ENCODE measurements at regions not wholly inside any gene's neighbourhood (a gene's known extent, or its start where the extent isn't known, plus 50 kb on each side); places are given as distances from the start of the nearest gene placed in this dataset.

DNA sequence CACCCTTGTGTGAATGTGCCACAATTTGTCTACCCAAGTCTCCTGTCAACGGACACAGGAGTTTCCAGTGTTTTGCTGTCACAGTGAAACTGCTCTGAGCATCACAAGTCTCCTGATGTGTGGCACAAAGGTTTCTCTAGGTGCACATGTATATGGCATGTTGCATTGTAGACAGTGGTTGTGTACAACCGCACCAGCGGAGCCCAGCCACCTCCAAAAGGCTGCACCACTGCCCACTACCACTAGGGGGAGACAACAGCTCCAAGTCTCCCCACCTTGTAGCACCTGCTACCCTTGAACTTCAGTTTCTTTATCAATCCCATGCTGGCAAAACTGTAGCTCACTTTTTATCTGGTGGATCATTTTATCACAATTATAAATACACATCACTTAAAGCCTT lies 95.5 kb upstream of the ZNF469 start:
- H3K27me3 ChIP-seq (replicated peaks in 1 of 4; ENCODE audit: control insufficient read depth in 3 of 4, extremely low read depth in 1 of 4, insufficient read depth in 3 of 4, low read length in 3 of 4): no peaks in the 10 kb centered on the region
- no peaks in the 10 kb centered on the region for H3K79me1 ChIP-seq (ENCODE audit: low read depth, low read length)
- peaks cover 5% of the 10 kb centered on the region; the same call in 1 of the 2 replicates for H3K23me2 ChIP-seq (ENCODE audit: low read depth, low read length)
- POLR2A ChIA-PET (ENCODE audit: partially characterized antibody): no interaction called here
- no peak overlapping the region for H2AFZ ChIP-seq (ENCODE audit: low read length)
- peaks cover 60 to 79% of the 10 kb centered on the region in 2 experiments for H3K9me3 ChIP-seq (ENCODE audit: insufficient read depth in 2 of 2, low read depth in 1 of 2, low read length in 1 of 2)
- no peak overlapping the region for H3K4me3 ChIP-seq (ENCODE audit: extremely low read depth in 1 of 4, insufficient read depth in 2 of 4, low read depth in 3 of 4, low read length in 4 of 4)
- CTCF ChIA-PET (ENCODE audit: partially characterized antibody): interaction anchor here (0.6 to 2.1 kb wide), 16 partner anchors 9 to 1508 kb away, joined by 3 to 9 read pairs (median 4); no protein-coding TSS in a partner anchor
- H4K8ac ChIP-seq (ENCODE audit: extremely low read depth, insufficient read depth, low read length): no peak overlapping the region
- H3K14ac ChIP-seq (ENCODE audit: insufficient read length): no peak overlapping the region
- no peaks in the 10 kb centered on the region for H3K36me3 ChIP-seq (ENCODE audit: control insufficient read depth in 2 of 4, insufficient read depth in 4 of 4, low read length in 3 of 4)
- no peak overlapping the region for H2BK15ac ChIP-seq (ENCODE audit: low read length)
- no peak overlapping the region for H2AK5ac ChIP-seq (ENCODE audit: low read depth, low read length)
- no peak overlapping the region for H3K27ac ChIP-seq (ENCODE audit: low read depth, low read length)
- H2BK120ac ChIP-seq (replicated peaks; ENCODE audit: low read depth, low read length): no peak overlapping the region
- H3K79me2 ChIP-seq (ENCODE audit: control insufficient read depth in 1 of 2, insufficient read depth in 2 of 2, low read length in 2 of 2): no peaks in the 10 kb centered on the region
- H3K56ac ChIP-seq (replicated peaks; ENCODE audit: insufficient read length, low read depth, low read length): no peak overlapping the region
- no peak overlapping the region for H2BK12ac ChIP-seq (ENCODE audit: low read depth, low read length)
- peaks cover 0 to 3% of the 10 kb centered on the region in 2 experiments for H4K20me1 ChIP-seq (replicated peaks in 1 of 2; ENCODE audit: control insufficient read depth in 1 of 2, insufficient read depth in 2 of 2, low read length in 2 of 2)
- DNase-seq (ENCODE audit: low read depth in 1 of 2, low spot score in 2 of 2) (peak in 1 of 2 experiments; percentile 76), FAIRE-seq (no peak)
- H3K23ac ChIP-seq (ENCODE audit: insufficient read length): no peak overlapping the region
- H3K18ac ChIP-seq (ENCODE audit: extremely low read depth, low read length): no peak overlapping the region
- H4K5ac ChIP-seq (ENCODE audit: insufficient read length, low read depth, low read length): no peak overlapping the region
- WGBS, 2 experiments (ENCODE audit: extremely low coverage in 1 of 2, insufficient coverage in 1 of 2, insufficient read length in 1 of 2, insufficient replicate concordance in 2 of 2, low coverage in 1 of 2, low lambda C conversion rate in 2 of 2, missing lambda C conversion rate in 1 of 2): 94% methylated on average over 3 of the region's 3 CpGs; no CpG with 5 or more reads in 1 of the 2 experiments
- no peak overlapping the region for H3K9ac ChIP-seq (replicated peaks in 1 of 4; ENCODE audit: extremely low read depth in 1 of 4, low read depth in 3 of 4, low read length in 3 of 4)
- no peak overlapping the region for H3K4ac ChIP-seq (replicated peaks; ENCODE audit: insufficient read length, low read depth, low read length)
- no peak overlapping the region for H4K91ac ChIP-seq (replicated peaks; ENCODE audit: insufficient read length, low read length)
- TF ChIP-seq RAD21 (IDR thresholded peaks at IDR 0.05 in 1 of 2, conservative IDR thresholded peaks at IDR 0.05 in 1 of 2; ENCODE audit: low read depth in 2 of 2, low read length in 2 of 2) (peak; percentile 57 to 73), TCF12 (IDR thresholded peaks at IDR 0.05; ENCODE audit: low read depth, low read length) (peak; percentile 62; the same call in 1 of the 2 replicates), BRCA1 (IDR thresholded peaks at IDR 0.05; ENCODE audit: low read depth, low read length) (no peak), CTCF (IDR thresholded peaks at IDR 0.05; ENCODE audit: control extremely low read depth in 1 of 3, insufficient read depth in 1 of 3, low read depth in 1 of 3, low read length in 3 of 3) (peak; percentile 61 to 85 (median 84))
- no peak overlapping the region for H2BK5ac ChIP-seq (ENCODE audit: low read depth, low read length)
- no peak overlapping the region for H3K4me2 ChIP-seq (ENCODE audit: insufficient read depth in 1 of 2, low read depth in 2 of 2, low read length in 2 of 2)
- H2BK20ac ChIP-seq (ENCODE audit: low read length): no peak overlapping the region
- no peaks in the 10 kb centered on the region for H3K4me1 ChIP-seq (replicated peaks in 1 of 4; ENCODE audit: control insufficient read depth in 3 of 4, insufficient read depth in 4 of 4, low read length in 3 of 4)

All from H1 (cell line).